ENCODE measurements at regions not wholly inside any gene's neighbourhood (a gene's known extent, or its start where the extent isn't known, plus 50 kb on each side); places are given as distances from the start of the nearest gene placed in this dataset.

DNA sequence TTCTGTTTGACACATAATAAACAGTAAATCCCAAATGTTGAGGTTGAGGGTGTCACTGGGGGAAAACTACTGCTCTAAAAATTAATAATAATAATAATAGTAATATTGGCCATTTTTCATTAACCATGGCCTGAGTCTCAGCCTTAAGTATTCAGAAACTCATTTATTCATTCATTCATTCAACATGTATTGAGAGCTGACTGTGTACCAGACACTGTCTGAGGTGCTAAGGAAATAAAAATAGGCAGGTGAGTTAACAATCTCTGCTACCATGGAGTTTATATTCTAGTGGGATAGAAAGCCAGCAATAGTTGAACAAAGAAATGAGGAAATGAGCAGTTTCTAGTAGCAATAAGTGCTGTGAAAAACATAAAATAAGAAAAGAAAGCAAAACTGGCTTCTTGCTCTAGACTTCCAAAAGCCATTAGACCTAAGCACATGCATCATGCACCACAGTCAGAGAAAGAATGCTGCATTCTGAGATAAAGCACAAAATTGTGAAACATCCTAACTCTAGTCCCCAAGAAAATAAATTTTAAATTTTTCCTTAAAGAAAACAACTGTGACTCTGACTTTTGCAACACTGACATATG, 278.7 kb downstream of the RCHY1 start:
- CTCF ChIA-PET (ENCODE audit: low intra/inter-chr PET ratio, low total read pairs), result no interaction called here
- DNase-seq (ENCODE audit: low spot score) (no peak), ATAC-seq (no peak), FAIRE-seq (no peak)
- Histone ChIP-seq H3K79me2 (ENCODE audit: insufficient read depth, low read length) (no peaks in the 10 kb centered on the region), H3K36me3 (replicated peaks in 1 of 2; ENCODE audit: control insufficient read depth in 1 of 2, insufficient read depth in 2 of 2, low read length in 2 of 2) (no peaks in the 10 kb centered on the region), H3K4me1 (ENCODE audit: insufficient read depth, low read length) (no peaks in the 10 kb centered on the region), H4K20me1 (ENCODE audit: insufficient read depth, low read length) (no peaks in the 10 kb centered on the region), H3K4me3 (replicated peaks in 1 of 3; ENCODE audit: insufficient read depth in 1 of 3, low read depth in 2 of 3, low read length in 3 of 3) (no peak overlapping the region), H3K9me3 (ENCODE audit: low read length) (no peaks in the 10 kb centered on the region), H3K27me3 (ENCODE audit: control insufficient read depth in 1 of 2, insufficient read depth in 2 of 2, low read length in 2 of 2) (no peaks in the 10 kb centered on the region), H3K4me2 (ENCODE audit: low read depth, low read length) (no peak overlapping the region), H3K9ac (ENCODE audit: insufficient read depth, low read depth, low read length) (no peak overlapping the region), H3K27ac (ENCODE audit: extremely low read length, insufficient read depth, low read length) (no peak overlapping the region), H2AFZ (ENCODE audit: low read length) (no peak overlapping the region)
- in situ Hi-C loops (cut with HindIII; ENCODE audit: extremely low pct_ligation_motif_present, low pct_unique_long_range_greater_than_20kb) (no loop called here), intact Hi-C loops (cut with micrococcal nuclease; ENCODE audit: unreplicated experiment) (no loop called here)
- TF ChIP-seq, protein P1, sequence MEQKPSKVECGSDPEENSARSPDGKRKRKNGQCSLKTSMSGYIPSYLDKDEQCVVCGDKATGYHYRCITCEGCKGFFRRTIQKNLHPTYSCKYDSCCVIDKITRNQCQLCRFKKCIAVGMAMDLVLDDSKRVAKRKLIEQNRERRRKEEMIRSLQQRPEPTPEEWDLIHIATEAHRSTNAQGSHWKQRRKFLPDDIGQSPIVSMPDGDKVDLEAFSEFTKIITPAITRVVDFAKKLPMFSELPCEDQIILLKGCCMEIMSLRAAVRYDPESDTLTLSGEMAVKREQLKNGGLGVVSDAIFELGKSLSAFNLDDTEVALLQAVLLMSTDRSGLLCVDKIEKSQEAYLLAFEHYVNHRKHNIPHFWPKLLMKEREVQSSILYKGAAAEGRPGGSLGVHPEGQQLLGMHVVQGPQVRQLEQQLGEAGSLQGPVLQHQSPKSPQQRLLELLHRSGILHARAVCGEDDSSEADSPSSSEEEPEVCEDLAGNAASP (CRISPR knock-in tag; IDR thresholded peaks at IDR 0.05; ENCODE audit: borderline replicate concordance), result no peak
- TF ChIP-seq ZNF614 (CRISPR knock-in tag; IDR thresholded peaks at IDR 0.05; ENCODE audit: borderline replicate concordance) (no peak), BORCS8-MEF2B (CRISPR knock-in tag; IDR thresholded peaks at IDR 0.05) (no peak), SP2 (CRISPR knock-in tag; IDR thresholded peaks at IDR 0.05) (no peak), NFE2L1 (CRISPR knock-in tag; IDR thresholded peaks at IDR 0.05; ENCODE audit: borderline replicate concordance) (no peak), NAIF1 (CRISPR knock-in tag; IDR thresholded peaks at IDR 0.05; ENCODE audit: borderline replicate concordance) (no peak), NRL (CRISPR knock-in tag; IDR thresholded peaks at IDR 0.05; ENCODE audit: borderline replicate concordance) (no peak), HCFC1 (IDR thresholded peaks at IDR 0.05; ENCODE audit: low read depth, low read length) (no peak), RFXANK (CRISPR knock-in tag; IDR thresholded peaks at IDR 0.05) (no peak)
- no TSS peak for BruUV-seq (replicated peaks)
- POLR2A ChIA-PET, result no interaction called here

DNA sequence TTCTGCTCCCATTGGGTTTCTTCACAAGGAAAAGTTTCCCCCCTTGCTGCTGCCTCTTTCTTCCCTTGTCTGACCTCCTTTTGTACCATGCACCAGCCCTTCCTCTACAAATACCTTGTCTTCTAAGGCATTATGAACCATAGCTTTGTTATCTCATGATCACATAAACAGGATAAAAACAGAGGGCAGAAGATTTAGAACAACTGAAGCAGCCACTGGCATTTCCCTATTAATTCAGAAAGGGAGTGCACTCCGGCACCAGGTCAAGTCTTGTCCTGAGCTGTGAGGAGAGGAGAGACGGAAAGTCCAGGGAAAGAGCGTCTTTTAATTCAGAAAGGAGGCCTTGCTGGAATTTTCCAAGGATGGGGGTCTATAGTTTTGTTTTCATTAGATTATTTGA, 281.7 kb downstream of the RCHY1 start:
- no peaks in the 10 kb centered on the region for H3K36me3 ChIP-seq (replicated peaks in 1 of 2; ENCODE audit: control insufficient read depth in 1 of 2, insufficient read depth in 2 of 2, low read length in 2 of 2)
- H2AFZ ChIP-seq (ENCODE audit: low read length), result no peak overlapping the region
- TF ChIP-seq RARG (CRISPR knock-in tag; IDR thresholded peaks at IDR 0.05; ENCODE audit: low read depth) (no peak), ZNF75D (CRISPR knock-in tag; IDR thresholded peaks at IDR 0.05; ENCODE audit: borderline replicate concordance) (no peak)
- in situ Hi-C loops (cut with HindIII; ENCODE audit: extremely low pct_ligation_motif_present, low pct_unique_long_range_greater_than_20kb) (no loop called here), intact Hi-C loops (cut with micrococcal nuclease; ENCODE audit: unreplicated experiment) (no loop called here)
- POLR2A ChIA-PET, result no interaction called here
- ATAC-seq, result no peak
- H4K20me1 ChIP-seq (ENCODE audit: insufficient read depth, low read length), result no peaks in the 10 kb centered on the region
- H3K27me3 ChIP-seq (ENCODE audit: control insufficient read depth in 1 of 2, insufficient read depth in 2 of 2, low read length in 2 of 2), result no peaks in the 10 kb centered on the region
- no peaks in the 10 kb centered on the region for H3K9me3 ChIP-seq (ENCODE audit: low read length)
- no peak for DNase-seq (ENCODE audit: low spot score)
- no peak overlapping the region for H3K4me2 ChIP-seq (ENCODE audit: low read depth, low read length)
- no peaks in the 10 kb centered on the region for H3K79me2 ChIP-seq (ENCODE audit: insufficient read depth, low read length)
- no peak overlapping the region for H3K27ac ChIP-seq (ENCODE audit: extremely low read length, insufficient read depth, low read length)
- no TSS peak for BruUV-seq (replicated peaks)
- H3K9ac ChIP-seq (ENCODE audit: insufficient read depth, low read depth, low read length), result no peak overlapping the region
- FAIRE-seq, result no peak
- 2% methylated on average over 3 of the region's 3 CpGs for WGBS (ENCODE audit: low lambda C conversion rate)
- H3K4me3 ChIP-seq (replicated peaks in 1 of 3; ENCODE audit: insufficient read depth in 1 of 3, low read depth in 2 of 3, low read length in 3 of 3), result no peak overlapping the region
- no peaks in the 10 kb centered on the region for H3K4me1 ChIP-seq (ENCODE audit: insufficient read depth, low read length)
- CTCF ChIA-PET (ENCODE audit: low intra/inter-chr PET ratio, low total read pairs), result no interaction called here
